ENCODE measurements at regions not wholly inside any gene's neighbourhood (a gene's known extent, or its start where the extent isn't known, plus 50 kb on each side); places are given as distances from the start of the nearest gene placed in this dataset.

DNA sequence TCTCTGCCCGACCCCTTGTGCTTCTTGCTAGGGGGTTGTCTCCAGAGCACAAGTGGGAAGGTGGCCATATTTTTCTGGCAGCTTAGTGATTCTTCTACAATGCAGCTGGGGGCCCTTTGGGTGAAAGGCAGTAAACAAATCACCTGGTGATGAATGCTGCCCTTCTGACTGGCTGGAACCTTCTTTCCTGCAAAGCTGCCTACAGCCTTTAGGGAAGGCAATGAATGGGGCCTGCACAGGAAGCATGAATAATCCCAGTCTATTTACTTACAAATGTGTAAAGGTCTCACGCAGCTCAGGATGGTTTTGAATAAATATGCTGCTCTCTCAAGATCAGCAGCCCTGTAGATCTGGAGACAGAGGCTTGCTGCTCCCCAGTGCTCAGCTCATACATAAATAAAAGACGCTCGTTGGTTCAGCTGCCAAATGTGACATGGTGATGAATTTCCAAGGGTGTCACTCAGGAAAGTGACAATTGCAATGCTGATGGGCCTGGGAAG lies 289.2 kb downstream of the TDRD15 start:
- TF ChIP-seq, protein P1, sequence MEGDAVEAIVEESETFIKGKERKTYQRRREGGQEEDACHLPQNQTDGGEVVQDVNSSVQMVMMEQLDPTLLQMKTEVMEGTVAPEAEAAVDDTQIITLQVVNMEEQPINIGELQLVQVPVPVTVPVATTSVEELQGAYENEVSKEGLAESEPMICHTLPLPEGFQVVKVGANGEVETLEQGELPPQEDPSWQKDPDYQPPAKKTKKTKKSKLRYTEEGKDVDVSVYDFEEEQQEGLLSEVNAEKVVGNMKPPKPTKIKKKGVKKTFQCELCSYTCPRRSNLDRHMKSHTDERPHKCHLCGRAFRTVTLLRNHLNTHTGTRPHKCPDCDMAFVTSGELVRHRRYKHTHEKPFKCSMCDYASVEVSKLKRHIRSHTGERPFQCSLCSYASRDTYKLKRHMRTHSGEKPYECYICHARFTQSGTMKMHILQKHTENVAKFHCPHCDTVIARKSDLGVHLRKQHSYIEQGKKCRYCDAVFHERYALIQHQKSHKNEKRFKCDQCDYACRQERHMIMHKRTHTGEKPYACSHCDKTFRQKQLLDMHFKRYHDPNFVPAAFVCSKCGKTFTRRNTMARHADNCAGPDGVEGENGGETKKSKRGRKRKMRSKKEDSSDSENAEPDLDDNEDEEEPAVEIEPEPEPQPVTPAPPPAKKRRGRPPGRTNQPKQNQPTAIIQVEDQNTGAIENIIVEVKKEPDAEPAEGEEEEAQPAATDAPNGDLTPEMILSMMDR (IDR thresholded peaks at IDR 0.05; ENCODE audit: low read depth, low read length, poor library complexity, severe bottlenecking), result no peak
- no peak for TF ChIP-seq EZH2phosphoT487 (IDR thresholded peaks at IDR 0.05; ENCODE audit: borderline replicate concordance, low read length)
